IMR-90 (cell line): ENCODE measurements at regions not wholly inside any gene's neighbourhood (a gene's known extent, or its start where the extent isn't known, plus 50 kb on each side); places are given as distances from the start of the nearest gene placed in this dataset.

Experiments used
- ATAC-seq: fragments of 200-7000 bp; cut with Tn5 transposase; 2 replicates; pipeline ENCODE4 v1.9.1; 2020; ENCODE audit warnings: low read depth, mild to moderate bottlenecking, moderate library complexity
- BruUV-seq: library from RNA; stranded (reverse); fragments of 400-500 nt; replicated peaks from 2 replicates; lab custom pipeline; 2021; lab: Mats Ljungman, UMichigan
- CTCF ChIA-PET: fragments of 300-600 bp; formaldehyde crosslinking; extraction: SDS; loops from one replicate; lab custom pipeline; 2021; ENCODE audit warnings: antibody characterized with exemption; lab: Yijun Ruan, JAX
- POLR2A ChIA-PET: fragments of 300-600 bp; sonication (Branson Sonifier 250); formaldehyde crosslinking; loops from one replicate; lab custom pipeline; 2022; ENCODE audit warnings: antibody characterized with exemption; ENCODE audit not compliant: unreplicated experiment; lab: Charles Lee
- DNase-seq: peaks from one replicate; pipeline ENCODE4 v3.0.0; 2013
- H2AFZ ChIP-seq: replicated peaks from 2 replicates; pipeline ENCODE3; 2013; ENCODE audit warnings: low read length, mild to moderate bottlenecking; ENCODE audit not compliant: poor library complexity
- H2AK5ac ChIP-seq: 2 replicates; pipeline ENCODE4 v1.6.1; 2013; ENCODE audit warnings: low read depth, low read length, inconsistent platforms
- H2AK9ac ChIP-seq: replicated peaks from 2 replicates; pipeline ENCODE3; 2013; ENCODE audit warnings: mild to moderate bottlenecking, low read depth, low read length, moderate library complexity; ENCODE audit not compliant: poor library complexity
- H2BK120ac ChIP-seq: 2 replicates; pipeline ENCODE4 v1.6.1; 2013; ENCODE audit warnings: low read depth, low read length, inconsistent platforms
- H2BK15ac ChIP-seq: 3 replicates; pipeline ENCODE4 v1.6.1; 2013; ENCODE audit warnings: low read depth, low read length, inconsistent platforms
- H2BK20ac ChIP-seq: 2 replicates; pipeline ENCODE4 v1.6.1; 2013; ENCODE audit warnings: low read depth, mild to moderate bottlenecking, inconsistent platforms, low read length, moderate library complexity
- H2BK5ac ChIP-seq: 2 replicates; pipeline ENCODE4 v1.6.1; 2013; ENCODE audit warnings: mild to moderate bottlenecking, low read depth, low read length, inconsistent platforms; ENCODE audit not compliant: poor library complexity, severe bottlenecking
- H3K14ac ChIP-seq: replicated peaks from 2 replicates; pipeline ENCODE4 v1.6.1; 2013; ENCODE audit warnings: low read depth, low read length, inconsistent platforms
- H3K18ac ChIP-seq: 2 replicates; pipeline ENCODE4 v1.6.1; 2013; ENCODE audit warnings: low read depth, low read length, control low read depth
- H3K23ac ChIP-seq: 2 replicates; pipeline ENCODE4 v1.6.1; 2013; ENCODE audit warnings: low read depth, low read length, inconsistent platforms
- H3K27ac ChIP-seq: 2 replicates; pipeline ENCODE4 v1.5.1; 2013; ENCODE audit warnings: mild to moderate bottlenecking, control low read depth, low read length; ENCODE audit not compliant: insufficient read depth
- H3K27me3 ChIP-seq: 2 replicates; pipeline ENCODE4 v1.6.1; 2013; ENCODE audit warnings: low read length; ENCODE audit not compliant: control insufficient read depth, insufficient read depth
- H3K36me3 ChIP-seq: 2 replicates; pipeline ENCODE4 v1.6.1; 2013; ENCODE audit warnings: low read length, mixed read lengths; ENCODE audit not compliant: control insufficient read depth, insufficient read depth
- H3K4ac ChIP-seq: 2 replicates; pipeline ENCODE4 v1.6.1; 2013; ENCODE audit warnings: low read depth, low read length, inconsistent platforms
- H3K4me1 ChIP-seq: 2 replicates; pipeline ENCODE4 v1.6.1; 2013; ENCODE audit warnings: low read length, mixed read lengths; ENCODE audit not compliant: control insufficient read depth, insufficient read depth
- H3K4me2 ChIP-seq: 2 replicates; pipeline ENCODE4 v1.6.1; 2013; ENCODE audit warnings: low read depth, mild to moderate bottlenecking, control low read depth, low read length, moderate library complexity
- H3K4me3 ChIP-seq: 2 replicates; pipeline ENCODE4 v1.5.1; 2013; ENCODE audit warnings: low read depth, mild to moderate bottlenecking, control low read depth, low read length, moderate library complexity; ENCODE audit not compliant: insufficient read depth
- H3K56ac ChIP-seq: 2 replicates; pipeline ENCODE4 v1.6.1; 2013; ENCODE audit warnings: low read length, inconsistent platforms; ENCODE audit not compliant: insufficient read depth; ENCODE audit errors: extremely low read depth
- H3K79me1 ChIP-seq, 2 experiments: 2 replicates each; pipeline ENCODE4 v1.6.1; 2013; ENCODE audit warnings: low read length in 2 of 2, inconsistent platforms in 1 of 2, low read depth in 1 of 2
- H3K9ac ChIP-seq: 2 replicates; pipeline ENCODE4 v1.6.1; 2013; ENCODE audit warnings: low read depth, low read length, control low read depth
- H3K9me1 ChIP-seq: 2 replicates; pipeline ENCODE4 v1.6.1; 2013; ENCODE audit warnings: low read length, inconsistent platforms; ENCODE audit not compliant: insufficient read depth
- H3K9me3 ChIP-seq: 2 replicates; pipeline ENCODE4 v1.6.1; 2013; ENCODE audit warnings: low read length; ENCODE audit not compliant: control insufficient read depth, insufficient read depth
- H4K20me1 ChIP-seq: 2 replicates; pipeline ENCODE4 v1.6.1; 2013; ENCODE audit warnings: low read length, inconsistent platforms; ENCODE audit not compliant: insufficient read depth
- H4K5ac ChIP-seq: 2 replicates; pipeline ENCODE4 v1.6.1; 2013; ENCODE audit warnings: mild to moderate bottlenecking, low read depth, low read length, control low read depth
- H4K8ac ChIP-seq, 2 experiments: 2 replicates each; pipeline ENCODE4 v1.6.1; 2013; ENCODE audit warnings: low read depth in 2 of 2, low read length in 2 of 2, control low read depth in 1 of 2, inconsistent platforms in 1 of 2
- H4K91ac ChIP-seq: 2 replicates; pipeline ENCODE4 v1.6.1; 2013; ENCODE audit warnings: low read depth, low read length, inconsistent platforms; ENCODE audit not compliant: insufficient read depth
- BHLHE40 ChIP-seq: fragments of 150-350 bp; IDR thresholded peaks from 2 replicates; pipeline ENCODE4 v1.6.1; 2016; ENCODE audit warnings: mild to moderate bottlenecking, low read depth, low read length
- CEBPB ChIP-seq: IDR thresholded peaks from 2 replicates; pipeline ENCODE4 v1.6.1; 2012; ENCODE audit warnings: low read depth, low read length, improper control_type of control experiment
- CHD1 ChIP-seq: IDR thresholded peaks from 2 replicates; pipeline ENCODE4 v1.6.1; 2012; ENCODE audit warnings: low read depth, low read length, improper control_type of control experiment
- ELK1 ChIP-seq: fragments of 150-350 bp; IDR thresholded peaks from 2 replicates; pipeline ENCODE4 v1.6.1; 2016; ENCODE audit warnings: low read depth, mild to moderate bottlenecking, low read length, moderate library complexity, borderline replicate concordance
- MXI1 ChIP-seq: IDR thresholded peaks from 2 replicates; pipeline ENCODE4 v1.6.1; 2012; ENCODE audit warnings: low read depth, mild to moderate bottlenecking, low read length, moderate library complexity, borderline replicate concordance
- RAD21 ChIP-seq: IDR thresholded peaks from 2 replicates; pipeline ENCODE4 v1.6.1; 2012; ENCODE audit warnings: low read length, improper control_type of control experiment
- RCOR1 ChIP-seq: IDR thresholded peaks from 2 replicates; pipeline ENCODE4 v1.6.1; 2012; ENCODE audit warnings: mild to moderate bottlenecking, low read length, improper control_type of control experiment; ENCODE audit not compliant: insufficient replicate concordance
- USF2 ChIP-seq: fragments of 150-350 bp; IDR thresholded peaks from 2 replicates; pipeline ENCODE4 v1.6.1; 2017; ENCODE audit warnings: mild to moderate bottlenecking, antibody characterized with exemption, low read length, low read depth
- dilution Hi-C: fragments of 300-500 bp; cut with HindIII; formaldehyde crosslinking; loops from one replicate; pipeline ENCODE4 v1.14.3; 2018; ENCODE audit warnings: low sequenced_read_pairs; ENCODE audit not compliant: unreplicated experiment
- in situ Hi-C: fragments of 300-500 bp; cut with MboI; formaldehyde crosslinking; loops from 3 replicates; pipeline ENCODE4 v1.14.3; 2019; ENCODE audit warnings: low sequenced_read_pairs, inconsistent platforms, mixed read lengths
- intact Hi-C: fragments of 100-400 bp; cut with micrococcal nuclease; formaldehyde crosslinking; loops from 2 replicates; pipeline ENCODE4 v1.10.0; 2022

- TF ChIP-seq USF2 = no peak
- TF ChIP-seq MXI1 = no peak
- TF ChIP-seq CEBPB = no peak
- no peak for TF ChIP-seq CHD1
- TF ChIP-seq BHLHE40 = no peak
- no peak for TF ChIP-seq RCOR1
- TF ChIP-seq RAD21 = no peak
- TF ChIP-seq ELK1 = no peak
- no TSS peak for BruUV-seq
- no peak for ATAC-seq
Measured at GRCh38 chr6:48057601-48058000, 53.4 kb downstream of the PTCHD4 start.

More at GRCh38 chr6:48057601-48058000, 53.4 kb downstream of the PTCHD4 start:
- Histone ChIP-seq H2AK5ac (no peak overlapping the region), H2BK15ac (no peak overlapping the region), H3K36me3 (no peaks in the 10 kb centered on the region), H2BK120ac (no peak overlapping the region), H3K9ac (no peak overlapping the region), H3K4me2 (no peak overlapping the region), H2BK20ac (no peak overlapping the region), H4K20me1 (no peaks in the 10 kb centered on the region), H2AFZ (no peak overlapping the region), H3K23ac (no peak overlapping the region), H4K8ac (no peak overlapping the region), H3K27ac (no peak overlapping the region), H3K27me3 (no peaks in the 10 kb centered on the region), H3K56ac (no peak overlapping the region), H2BK5ac (no peak overlapping the region), H3K4me3 (no peak overlapping the region), H3K79me1 (no peaks in the 10 kb centered on the region), H3K4me1 (no peaks in the 10 kb centered on the region), H3K9me3 (no peaks in the 10 kb centered on the region), H3K4ac (no peak overlapping the region), H4K5ac (no peak overlapping the region), H3K14ac (no peak overlapping the region), H4K91ac (no peak overlapping the region), H3K9me1 (no peaks in the 10 kb centered on the region), H2AK9ac (no peak overlapping the region), H3K18ac (no peak overlapping the region)
- POLR2A ChIA-PET = no interaction called here
- intact Hi-C loops = loop anchor here (10.0 kb wide), 1 partner anchor 243 kb away; no protein-coding TSS in a partner anchor
- in situ Hi-C loops = no loop called here
- DNase-seq = no peak
- dilution Hi-C loops = no loop called here
- CTCF ChIA-PET = interaction anchor here (0.5 kb wide), 1 partner anchor 12 kb away, joined by 4 read pairs; no protein-coding TSS in a partner anchor
